HepG2 (cell line): ENCODE measurements at regions not wholly inside any gene's neighbourhood (a gene's known extent, or its start where the extent isn't known, plus 50 kb on each side); places are given as distances from the start of the nearest gene placed in this dataset.
"Not testable (repeated sequence)": the region's sequence is repeated elsewhere in the genome, so short reads cannot be mapped to it uniquely, and the experiment has no call there.

Source experiments
- ATAC-seq: fragments of 200-7000 bp; cut with Tn5 transposase; 3 replicates; pipeline ENCODE4 v1.9.1; 2020; ENCODE audit warnings: mild to moderate bottlenecking, moderate library complexity
- BruUV-seq: library from RNA; stranded (reverse); fragments of 400-500 nt; replicated peaks from 2 replicates; lab custom pipeline; 2021; lab: Mats Ljungman, UMichigan
- CTCF ChIA-PET: fragments of 300-600 bp; formaldehyde crosslinking; extraction: SDS; loops from one replicate; lab custom pipeline; 2021; ENCODE audit warnings: low total read pairs, inconsistent platforms, low intra/inter-chr PET ratio; lab: Yijun Ruan, JAX
- POLR2A ChIA-PET: fragments of 350-600 bp; sonication (Branson Sonifier 250); formaldehyde crosslinking; loops from one replicate; lab custom pipeline; 2020; ENCODE audit warnings: antibody characterized with exemption, inconsistent platforms; lab: Yijun Ruan, JAX
- DNase-seq: peaks from one replicate; pipeline ENCODE4 v3.0.0-alpha.2; 2015; ENCODE audit warnings: low spot score
- FAIRE-seq: peaks from 3 replicates; lab custom pipeline; 2011; peaks lifted over from hg19 to GRCh38; lab: Jason Lieb, UNC
- H2AFZ ChIP-seq: one replicate; pipeline ENCODE4 v1.6.1; 2011; ENCODE audit warnings: low read length, inconsistent platforms
- H3K27ac ChIP-seq: fragments of 300-600 bp; 3 replicates; pipeline ENCODE4 v1.8.0; 2011; ENCODE audit warnings: mixed run types, mild to moderate bottlenecking, mixed read lengths, low read length, inconsistent platforms; ENCODE audit not compliant: insufficient read depth; ENCODE audit errors: extremely low read length
- H3K27me3 ChIP-seq, 2 experiments: fragments of 200-600 bp in 1 of 2; 2 replicates in 1 of 2; 3 replicates in 1 of 2; pipeline versions ENCODE4 v1.6.0 to v1.8.0; 2011; ENCODE audit warnings: low read length in 2 of 2, mild to moderate bottlenecking in 2 of 2, moderate library complexity in 2 of 2, inconsistent platforms in 1 of 2; ENCODE audit not compliant: insufficient read depth in 2 of 2, control insufficient read depth in 1 of 2
- H3K36me3 ChIP-seq, 2 experiments: fragments of 200-600 bp in 1 of 2; replicated peaks in 1 of 2; 2 replicates in 1 of 2; 3 replicates in 1 of 2; pipeline versions ENCODE4 v1.5.1 to v1.8.0; 2011; ENCODE audit warnings: low read length in 2 of 2, inconsistent platforms in 1 of 2; ENCODE audit not compliant: insufficient read depth in 2 of 2, control insufficient read depth in 1 of 2
- H3K4me1 ChIP-seq: 2 replicates; pipeline ENCODE4 v1.5.1; 2012; ENCODE audit warnings: low read length, inconsistent platforms; ENCODE audit not compliant: insufficient read depth
- H3K4me2 ChIP-seq: 2 replicates; pipeline ENCODE4 v1.6.0; 2011; ENCODE audit warnings: low read depth, low read length, inconsistent platforms
- H3K4me3 ChIP-seq, 3 experiments: fragments of 200-600 bp in 1 of 3; sonication (generic), shearing (Covaris generic) in 1 of 3; replicated peaks in 1 of 3; 2 replicates each; pipeline ENCODE4 v1.5.1; 2011 to 2016; ENCODE audit warnings: low read length in 3 of 3, inconsistent platforms in 2 of 3, low read depth in 2 of 3, mild to moderate bottlenecking in 2 of 3, control low read depth in 1 of 3, mixed read lengths in 1 of 3; ENCODE audit not compliant: insufficient read depth in 1 of 3
- H3K79me2 ChIP-seq: one replicate; pipeline ENCODE4 v1.6.1; 2011; ENCODE audit warnings: low read length, inconsistent platforms; ENCODE audit not compliant: insufficient read depth
- H3K9ac ChIP-seq: 2 replicates; pipeline ENCODE4 v1.6.0; 2011; ENCODE audit warnings: mild to moderate bottlenecking, low read depth, low read length, inconsistent platforms; ENCODE audit not compliant: insufficient read depth
- H3K9me3 ChIP-seq: 2 replicates; pipeline ENCODE4 v1.5.1; 2012; ENCODE audit warnings: mild to moderate bottlenecking, low read length
- H4K20me1 ChIP-seq: 2 replicates; pipeline ENCODE4 v1.6.0; 2011; ENCODE audit warnings: inconsistent platforms, mild to moderate bottlenecking, low read length, moderate library complexity; ENCODE audit not compliant: insufficient read depth
- ZNF770 ChIP-seq: sonication (generic); formaldehyde crosslinking; IDR thresholded peaks from 2 replicates; pipeline ENCODE4 v1.5.0; 2020; ENCODE audit warnings: mild to moderate bottlenecking, missing genetic modification reagents
- WGBS: methylation state at CpG from one replicate; pipeline ENCODE4 v1.1.6; 2017; ENCODE audit warnings: low lambda C conversion rate; 5-methylcytosine and 5-hydroxymethylcytosine counted together
- in situ Hi-C: cut with HindIII; loops from 2 replicates; pipeline ENCODE4 v1.10.0; 2017; ENCODE audit warnings: low pct_unique_long_range_greater_than_20kb; ENCODE audit not compliant: extremely low pct_ligation_motif_present
- intact Hi-C: fragments of 100-400 bp; cut with micrococcal nuclease; formaldehyde crosslinking; loops from one replicate; pipeline ENCODE4 v1.10.0; 2022; ENCODE audit not compliant: unreplicated experiment

GRCh38 chr1:223991297-223991857 is 122.5 kb upstream of the FBXO28 start:
- peak overlapping the region; percentile 65 for H3K4me2 ChIP-seq
- CTCF ChIA-PET, BruUV-seq: not testable (repeated sequence)

DNA sequence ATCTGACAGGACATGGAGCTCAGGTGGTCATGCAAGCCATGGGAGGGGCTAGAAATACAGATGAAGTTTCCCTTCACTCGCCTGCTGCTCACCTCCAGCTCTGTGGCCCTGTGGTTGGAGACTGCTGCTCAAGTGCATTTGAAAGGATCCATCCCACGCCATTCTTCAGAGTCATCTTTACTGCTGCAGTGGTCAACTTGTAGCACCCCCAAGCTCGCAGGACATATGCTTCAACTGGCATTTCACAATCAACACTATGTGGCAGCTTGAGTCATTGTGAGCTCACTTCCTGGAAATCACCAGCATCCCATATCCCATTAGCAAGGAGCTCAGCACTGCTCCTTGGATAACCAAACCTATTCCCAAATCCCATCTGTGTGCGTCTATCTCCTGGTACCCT is 116.2 kb upstream of the TP53BP2 start:
- in situ Hi-C loops, FAIRE-seq, H3K79me2 ChIP-seq, H3K27me3 ChIP-seq, H3K4me2 ChIP-seq, H3K9me3 ChIP-seq, ATAC-seq, H4K20me1 ChIP-seq, H2AFZ ChIP-seq, intact Hi-C loops, H3K4me3 ChIP-seq, H3K9ac ChIP-seq, POLR2A ChIA-PET, DNase-seq, H3K4me1 ChIP-seq, H3K36me3 ChIP-seq, CTCF ChIA-PET, BruUV-seq, H3K27ac ChIP-seq: not testable (repeated sequence)
- WGBS = no CpG with 5 or more reads among the region's 4 CpGs

More at GRCh38 chr1:223991297-223991857, 122.5 kb upstream of the FBXO28 start:
- intact Hi-C loops, ATAC-seq, H2AFZ ChIP-seq, H3K79me2 ChIP-seq, H3K27me3 ChIP-seq, DNase-seq, H3K4me1 ChIP-seq, H3K27ac ChIP-seq, in situ Hi-C loops, H4K20me1 ChIP-seq, POLR2A ChIA-PET, H3K9me3 ChIP-seq, H3K36me3 ChIP-seq, H3K9ac ChIP-seq, FAIRE-seq: not testable (repeated sequence)
- 97% methylated on average over 8 of the region's 10 CpGs for WGBS
- H3K4me3 ChIP-seq = 0 out of 6 replicates have a peak overlapping the region, but pooled peaks of 1 of the 3 experiments have one; percentile 54
- TF ChIP-seq ZNF770 (CRISPR knock-in tag) = peak; percentile 39; the same call in 1 of the 2 replicates

GRCh38 chr1:223952801-223953200 is 107.1 kb upstream of the TP53BP2 start:
- not testable (repeated sequence) for FAIRE-seq, BruUV-seq

GRCh38 chr1:223951551-223951950 is 105.8 kb upstream of the TP53BP2 start:
- CTCF ChIA-PET, FAIRE-seq, H3K9ac ChIP-seq, H3K9me3 ChIP-seq, H3K4me2 ChIP-seq, H3K79me2 ChIP-seq, H3K27ac ChIP-seq, H3K36me3 ChIP-seq, DNase-seq, in situ Hi-C loops, POLR2A ChIA-PET, H3K4me3 ChIP-seq, H3K4me1 ChIP-seq, ATAC-seq, H4K20me1 ChIP-seq, H2AFZ ChIP-seq, H3K27me3 ChIP-seq, intact Hi-C loops, BruUV-seq: not testable (repeated sequence)
- WGBS = 89% methylated on average over 14 of the region's 14 CpGs

More at GRCh38 chr1:223952801-223953200, 107.1 kb upstream of the TP53BP2 start:
- ATAC-seq, H3K4me3 ChIP-seq, intact Hi-C loops, H3K79me2 ChIP-seq, H3K9ac ChIP-seq, H3K4me1 ChIP-seq, H3K9me3 ChIP-seq, H4K20me1 ChIP-seq, H2AFZ ChIP-seq, H3K27ac ChIP-seq, CTCF ChIA-PET, H3K4me2 ChIP-seq, H3K36me3 ChIP-seq, in situ Hi-C loops, DNase-seq, H3K27me3 ChIP-seq, POLR2A ChIA-PET: not testable (repeated sequence)
- WGBS = 50% methylated on average over 2 of the region's 2 CpGs
